HG03159 (cell line): ENCODE measurements at regions not wholly inside any gene's neighbourhood (a gene's known extent, or its start where the extent isn't known, plus 50 kb on each side); places are given as distances from the start of the nearest gene placed in this dataset.
A peak's percentile ranks its signal among the peaks of the same experiment; 100 is the strongest.
"Not testable (repeated sequence)": the region's sequence is repeated elsewhere in the genome, so short reads cannot be mapped to it uniquely, and the experiment has no call there.

Source experiments
- ATAC-seq: cut with Tn5 transposase; IDR thresholded peaks from one replicate; pipeline ENCODE4 v1.9.1; 2021; ENCODE audit warnings: mild to moderate bottlenecking, moderate library complexity; ENCODE audit not compliant: unreplicated experiment

DNA sequence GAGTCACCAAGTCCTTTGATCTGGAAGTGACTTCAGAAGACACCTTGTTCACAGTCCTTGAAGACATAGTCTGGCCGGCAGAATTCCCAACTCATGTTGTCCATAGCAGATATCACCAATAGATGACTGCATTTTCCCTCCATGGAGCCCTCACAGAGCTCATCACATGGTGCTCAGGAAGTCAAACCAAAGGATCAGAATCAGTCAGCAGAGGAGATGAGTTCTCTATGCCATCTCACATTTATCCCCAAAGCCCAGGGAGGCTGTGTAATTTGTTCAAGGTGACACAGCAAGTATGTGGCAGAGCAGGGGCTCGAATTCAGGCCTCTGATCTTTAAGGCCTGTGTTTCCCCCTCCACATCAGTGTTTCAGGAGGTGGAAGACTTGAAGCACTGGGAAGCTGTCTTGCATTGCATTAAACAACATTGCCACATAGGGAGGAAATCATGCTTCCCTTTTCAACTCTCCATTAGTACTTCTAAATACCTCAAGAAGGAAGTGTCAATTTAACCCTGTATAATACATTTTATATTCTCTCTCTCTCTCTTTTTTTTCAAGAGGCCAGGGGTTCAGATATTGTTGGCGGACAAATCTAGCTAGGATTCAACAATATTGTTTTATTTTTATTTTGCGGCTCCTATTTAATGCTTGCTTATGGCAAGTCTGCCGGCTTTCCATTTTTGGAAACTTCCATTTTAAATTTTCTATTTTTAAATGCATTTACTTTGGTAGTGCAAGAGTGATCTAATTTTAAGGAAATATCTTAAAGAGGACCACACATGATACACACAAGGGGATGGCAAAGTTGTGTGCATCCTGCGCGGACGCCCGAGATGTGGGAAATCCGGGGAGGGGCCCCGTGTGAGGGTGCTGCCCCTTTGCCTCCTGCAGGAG is 61.9 kb downstream of the NPIPB5 start:
- not testable (repeated sequence) for ATAC-seq

DNA sequence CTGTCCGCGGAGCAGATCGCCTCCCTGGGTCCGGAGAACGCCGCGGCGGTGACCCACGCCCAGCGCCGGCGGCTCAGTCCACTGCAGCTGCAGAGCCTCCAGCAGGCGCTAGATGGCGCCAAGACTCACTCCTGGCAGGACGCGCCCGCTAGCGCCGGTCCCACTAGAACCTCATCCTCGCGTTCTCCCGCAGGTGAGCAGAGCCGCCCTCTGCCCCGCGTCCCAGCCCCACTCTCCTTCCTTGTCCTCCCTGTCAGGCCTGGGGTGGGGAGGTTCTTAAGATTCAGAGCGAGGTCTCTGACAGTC is 62.5 kb downstream of the NPIPB5 start:
- peak; percentile 77 for ATAC-seq

DNA sequence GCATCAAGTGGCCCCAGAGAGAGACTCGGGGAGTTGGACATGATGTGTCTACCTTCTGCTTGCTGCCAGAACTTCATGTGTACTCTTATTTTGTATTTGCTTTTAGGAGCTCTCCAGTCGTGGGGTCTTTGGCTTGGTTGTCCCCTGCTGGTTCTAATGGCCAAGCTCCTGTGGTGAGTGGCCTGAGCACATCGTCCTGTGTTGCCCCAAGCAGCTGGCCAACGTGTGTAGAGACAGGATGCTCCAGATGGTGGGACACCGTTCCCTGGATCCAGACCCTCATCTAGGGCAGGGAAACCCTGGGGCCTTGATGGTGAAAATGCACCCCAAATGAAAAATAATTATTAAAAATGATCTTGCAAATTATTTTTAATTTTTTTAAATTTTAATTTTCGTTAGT is 65.8 kb downstream of the NPIPB5 start:
- ATAC-seq, result not testable (repeated sequence)

DNA sequence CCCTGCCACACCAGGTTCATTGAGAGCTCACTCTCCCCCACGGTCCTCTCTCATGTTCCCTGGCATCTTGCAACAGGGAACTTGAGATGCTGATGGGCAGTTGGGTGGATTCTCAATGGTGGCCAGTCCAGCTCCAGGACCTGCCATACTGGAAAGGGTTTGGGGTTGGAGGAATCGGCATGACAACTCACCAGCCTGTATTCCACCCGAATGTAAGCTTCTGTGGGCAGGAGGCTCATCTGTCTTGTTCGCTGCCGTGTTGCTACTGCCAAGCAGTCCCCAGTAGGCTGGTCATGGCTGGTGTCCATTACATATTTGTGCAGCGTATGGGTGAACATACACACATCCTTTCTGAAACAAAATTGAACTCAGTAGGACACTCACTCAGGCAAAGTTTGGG is 72.5 kb downstream of the NPIPB5 start:
- not testable (repeated sequence) for ATAC-seq

DNA sequence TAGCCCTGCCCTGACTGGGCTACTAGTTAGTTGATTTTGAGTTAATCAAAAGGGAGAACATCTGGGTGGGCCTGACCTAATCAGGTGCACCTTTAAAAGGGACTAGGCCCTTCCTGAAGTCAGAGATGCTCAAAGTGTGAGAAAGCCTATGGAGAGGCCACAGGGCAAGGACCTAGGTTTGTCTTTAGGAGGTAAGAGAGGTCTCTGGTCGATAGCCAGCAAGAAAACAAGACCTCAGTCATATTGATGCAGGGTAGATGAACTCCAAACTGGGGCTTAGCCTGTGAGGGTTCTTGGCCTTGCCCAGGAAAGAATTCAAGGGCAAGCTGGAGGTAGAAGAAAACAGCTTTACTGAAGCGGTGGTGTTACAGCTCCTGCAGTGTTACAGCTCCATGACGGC is 73.8 kb downstream of the NPIPB5 start:
- ATAC-seq, result not testable (repeated sequence)

DNA sequence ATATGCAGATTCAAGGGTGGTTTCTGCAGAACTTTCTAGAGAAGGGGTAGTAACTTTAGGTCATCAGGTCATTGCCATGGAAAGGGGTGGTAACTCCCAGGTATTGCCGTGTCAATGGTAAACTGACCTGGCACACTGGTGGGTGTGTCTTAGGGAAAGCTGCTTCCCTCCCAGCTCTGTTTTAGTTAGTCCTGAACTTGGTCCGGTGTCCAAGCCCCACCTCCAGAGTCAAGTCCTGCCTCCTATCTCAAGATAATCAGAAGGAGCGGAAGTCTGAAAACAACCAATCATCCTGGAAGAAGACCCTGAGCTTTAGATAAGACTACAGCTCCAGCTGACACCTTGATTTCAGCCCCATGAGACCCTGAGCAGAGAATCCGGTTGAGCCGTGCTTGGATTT is 74.2 kb downstream of the NPIPB5 start:
- not testable (repeated sequence) for ATAC-seq

DNA sequence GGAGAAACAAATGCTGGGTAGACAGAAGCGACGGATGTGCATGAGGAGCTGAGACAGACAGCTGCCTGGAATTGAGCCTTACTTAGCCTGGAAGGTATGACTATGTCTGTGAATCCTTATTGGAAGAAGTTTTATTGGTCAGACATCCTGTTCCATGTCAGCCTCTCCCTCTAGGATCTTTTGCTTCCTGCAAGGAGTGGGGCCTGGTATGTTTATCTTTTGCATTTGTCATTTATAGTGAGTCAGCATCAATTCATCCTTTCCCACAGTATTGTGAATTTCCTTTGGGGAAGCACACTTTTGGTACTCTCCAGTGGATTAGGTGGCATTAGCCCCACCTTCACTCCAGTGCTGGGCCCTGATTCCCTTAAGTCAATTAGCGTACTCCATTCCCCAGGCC is 74.7 kb downstream of the NPIPB5 start:
- not testable (repeated sequence) for ATAC-seq

DNA sequence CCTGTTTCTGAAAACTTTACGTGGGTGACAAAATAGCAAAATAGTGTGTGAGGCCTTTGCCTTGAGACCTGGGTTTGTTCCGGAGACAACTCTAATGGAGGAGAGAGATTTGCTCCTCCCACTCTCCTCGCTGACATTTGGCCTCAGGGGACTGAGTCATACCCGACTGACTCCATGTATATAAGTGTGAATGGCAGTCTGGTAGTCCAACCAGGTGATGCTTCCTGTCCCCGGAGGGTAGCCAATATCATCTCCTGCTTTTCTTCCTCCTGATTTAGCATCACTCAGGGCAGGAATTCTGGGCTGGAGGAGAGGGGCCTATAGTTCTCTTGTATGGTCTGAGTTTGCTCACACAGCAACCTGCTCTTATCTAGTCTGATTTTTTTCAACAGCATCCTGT is 76.0 kb downstream of the NPIPB5 start:
- ATAC-seq, result not testable (repeated sequence)

DNA sequence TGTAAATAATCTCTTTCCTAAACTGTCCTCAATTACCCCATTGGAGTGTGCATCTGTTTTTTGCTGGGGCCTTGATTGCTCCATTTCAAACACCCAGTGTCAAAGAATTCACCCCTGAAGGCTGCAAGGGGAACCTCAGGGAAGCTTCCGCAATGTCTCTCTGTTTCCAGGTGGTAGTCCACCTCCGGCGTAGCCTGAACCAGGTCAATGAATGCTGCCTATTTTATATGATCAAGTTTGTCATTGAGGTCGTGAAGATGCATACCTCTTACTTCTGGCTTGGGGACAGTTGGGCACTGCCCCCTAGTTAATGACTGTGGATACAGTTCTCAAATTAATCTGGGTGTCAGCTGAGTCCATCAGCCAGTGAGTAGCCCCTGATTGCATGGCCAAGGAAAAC is 79.1 kb downstream of the NPIPB5 start:
- ATAC-seq, result not testable (repeated sequence)

DNA sequence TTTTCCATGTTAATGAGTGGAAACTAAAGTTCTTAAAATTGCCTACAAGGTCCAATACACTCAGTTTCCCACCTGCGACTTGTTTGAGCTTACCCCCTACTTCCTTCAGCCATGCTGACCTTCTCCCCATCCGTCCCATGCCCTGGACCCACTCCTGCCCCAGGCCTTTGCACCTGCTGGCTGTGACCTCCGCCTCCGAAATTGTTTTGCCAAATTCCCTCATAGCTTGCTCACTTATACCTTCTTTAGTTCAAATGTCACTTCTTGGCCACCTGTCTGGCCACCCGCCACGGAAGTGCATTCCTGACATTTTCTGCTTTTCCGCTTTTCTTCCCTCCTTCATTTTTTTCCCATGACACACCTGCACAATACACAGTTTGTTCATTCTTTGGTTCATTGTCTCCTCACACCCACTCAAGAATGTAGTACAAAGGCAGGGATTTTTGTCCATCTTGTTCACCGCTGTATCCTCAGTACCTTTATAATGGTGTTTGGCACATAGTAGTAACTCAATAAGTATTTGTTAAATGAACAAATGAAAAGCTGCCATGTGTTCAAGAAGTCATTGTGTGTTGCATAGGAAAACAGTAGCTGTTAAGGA is 85.9 kb downstream of the NPIPB5 start:
- not testable (repeated sequence) for ATAC-seq

DNA sequence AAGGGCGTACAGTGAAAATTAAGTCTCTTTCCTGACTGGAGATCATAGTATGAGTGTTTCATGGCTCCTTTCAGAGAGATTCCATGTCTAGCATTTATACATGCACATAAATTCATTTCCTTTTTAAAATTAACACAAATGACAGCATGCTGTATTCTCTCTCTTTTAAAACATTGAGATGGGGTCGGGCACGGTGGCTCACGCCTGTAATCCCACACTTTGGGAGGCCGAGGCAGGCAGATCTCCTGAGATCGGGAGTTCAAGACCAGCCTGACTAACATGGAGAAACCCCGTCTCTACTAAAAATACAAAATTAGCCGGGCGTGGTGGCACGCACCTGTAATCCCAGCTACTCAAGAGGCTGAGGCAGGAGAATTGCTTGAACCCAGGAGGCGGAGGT is 93.1 kb downstream of the NPIPB5 start:
- ATAC-seq, result not testable (repeated sequence)

DNA sequence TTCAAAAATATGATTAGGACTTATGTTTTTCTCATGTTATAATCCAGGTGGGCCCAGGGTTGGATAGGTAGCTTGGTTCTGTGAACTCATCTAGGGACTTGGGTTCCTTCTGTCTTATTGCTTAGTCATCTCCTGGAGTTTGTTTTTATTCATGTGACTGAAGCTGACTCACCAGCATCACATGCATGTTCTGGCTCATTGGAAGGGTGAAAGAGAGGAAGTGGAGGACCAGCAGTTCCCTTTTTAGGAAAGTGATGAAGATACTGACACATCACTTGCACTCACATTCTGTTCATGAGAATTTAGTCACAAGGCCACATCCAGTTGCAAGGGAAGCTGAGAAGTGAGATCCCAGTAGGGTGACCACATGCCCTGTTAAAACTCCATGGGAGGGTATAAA is 95.9 kb downstream of the NPIPB5 start:
- not testable (repeated sequence) for ATAC-seq

DNA sequence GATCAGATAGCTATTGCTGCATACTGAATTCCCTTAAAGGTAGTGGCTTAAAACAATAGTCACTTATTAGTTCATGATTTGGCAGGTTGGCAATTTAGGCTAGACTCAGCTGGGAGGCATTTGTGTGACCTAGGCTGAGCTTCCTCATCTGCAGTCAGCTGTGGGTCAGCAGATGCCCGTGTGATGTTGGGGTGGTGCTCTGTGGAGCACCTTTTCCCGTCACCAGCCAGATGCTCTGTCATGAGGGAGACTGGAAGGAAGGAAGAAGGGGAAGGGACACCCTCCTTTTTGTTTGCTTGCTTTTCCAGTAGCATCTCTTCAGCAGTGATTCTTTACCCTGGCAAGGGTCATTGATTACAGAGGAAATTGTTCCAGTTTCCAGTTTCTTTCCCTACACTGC is 99.1 kb downstream of the NPIPB5 start:
- ATAC-seq, result not testable (repeated sequence)

DNA sequence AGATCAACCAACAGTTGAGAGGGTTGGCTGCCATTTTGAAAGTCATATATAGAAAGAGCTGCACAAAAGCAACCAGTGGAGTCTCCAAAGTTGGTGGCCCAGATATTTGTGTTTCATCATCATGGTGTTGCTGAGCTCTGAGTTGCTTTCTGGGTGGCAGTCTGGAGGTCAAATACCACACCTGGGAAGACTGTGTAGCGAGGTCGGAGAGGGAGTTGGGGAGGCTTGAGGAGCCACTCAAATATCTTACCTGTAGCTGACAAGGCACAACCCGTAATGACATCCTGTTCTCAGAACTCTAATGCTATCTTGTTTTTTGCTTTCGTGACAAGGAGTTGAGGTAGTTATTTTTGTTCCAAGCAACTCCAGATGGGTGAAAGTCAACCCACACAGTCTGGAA is 100.4 kb downstream of the NPIPB5 start:
- ATAC-seq, result not testable (repeated sequence)

DNA sequence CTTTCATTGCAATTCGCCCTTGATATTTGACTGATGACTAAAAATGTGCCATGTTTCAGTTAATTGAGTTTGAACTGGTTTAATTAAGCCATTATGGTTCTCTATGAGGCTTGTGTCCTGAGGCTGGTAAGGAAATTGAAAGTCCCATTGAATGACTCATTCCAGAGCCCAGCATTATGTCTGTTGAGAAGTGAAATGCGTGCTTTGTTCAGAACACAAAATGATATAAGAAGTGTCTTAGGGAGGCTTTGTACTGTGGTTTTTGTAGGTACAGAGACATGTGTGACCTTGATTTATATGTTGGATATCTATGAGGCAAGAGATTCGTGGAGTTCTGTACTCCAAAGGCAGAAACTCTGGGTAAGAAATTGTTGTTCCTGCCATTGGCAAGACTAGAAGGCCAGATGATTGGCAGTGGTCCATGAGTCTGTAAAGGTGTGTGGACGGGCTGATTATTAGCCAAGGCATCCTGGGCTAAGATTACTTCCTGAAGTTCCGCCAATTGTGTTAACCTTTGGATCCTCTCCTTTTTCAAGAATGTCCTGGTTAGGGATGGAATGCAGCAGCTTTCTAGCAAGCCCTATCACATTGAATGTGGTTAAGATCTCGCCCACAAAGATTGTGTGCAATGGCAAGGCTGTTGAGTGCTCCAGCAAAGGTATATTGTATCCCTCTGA is 103.7 kb downstream of the NPIPB5 start:
- no peak for ATAC-seq

DNA sequence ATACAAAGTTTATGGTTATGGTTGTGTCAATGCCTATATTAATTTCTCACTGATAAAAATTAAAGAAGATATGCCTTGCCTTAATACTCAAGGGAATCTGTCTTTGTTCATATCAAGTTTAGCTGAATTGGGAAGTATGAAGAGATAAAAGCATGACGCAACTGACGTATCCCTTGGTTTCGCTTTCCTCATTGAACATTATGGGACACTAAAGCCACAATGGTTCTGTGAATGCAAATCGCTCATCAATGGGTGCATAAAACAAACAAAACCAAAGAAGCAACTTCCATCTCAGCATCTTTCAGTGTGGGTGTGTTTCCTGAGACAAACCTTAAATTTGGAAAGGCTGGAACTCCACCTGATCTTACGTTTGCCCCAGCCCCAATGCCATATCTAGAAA is 108.2 kb downstream of the NPIPB5 start:
- ATAC-seq, result no peak

DNA sequence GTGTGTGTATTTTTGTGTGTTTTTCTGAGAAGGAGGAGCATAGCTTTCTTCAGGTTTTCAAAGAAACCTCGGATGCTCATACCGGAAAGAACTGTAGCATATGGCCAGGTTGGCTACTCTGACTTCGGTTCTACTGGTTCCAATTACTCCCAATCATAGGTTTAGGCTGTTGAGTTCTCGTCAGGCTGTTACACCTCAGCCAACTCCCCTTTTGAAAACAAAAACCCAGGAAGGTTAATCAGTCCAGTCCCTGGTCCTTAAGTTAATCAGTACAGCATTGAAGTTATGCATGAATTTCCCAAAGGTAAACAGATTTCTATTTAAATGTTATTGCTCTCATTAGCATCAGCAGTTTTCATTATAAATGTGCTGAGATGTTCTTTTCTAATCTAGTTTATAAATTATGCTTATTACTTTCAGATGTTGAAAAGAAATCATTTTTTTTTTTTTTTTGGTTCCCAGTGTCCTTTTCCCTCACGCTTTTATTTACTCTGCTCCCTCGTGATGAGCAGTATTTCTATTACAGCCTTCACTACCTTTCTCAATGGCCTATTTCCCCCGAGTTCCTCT is 111.0 kb downstream of the NPIPB5 start:
- no peak for ATAC-seq

DNA sequence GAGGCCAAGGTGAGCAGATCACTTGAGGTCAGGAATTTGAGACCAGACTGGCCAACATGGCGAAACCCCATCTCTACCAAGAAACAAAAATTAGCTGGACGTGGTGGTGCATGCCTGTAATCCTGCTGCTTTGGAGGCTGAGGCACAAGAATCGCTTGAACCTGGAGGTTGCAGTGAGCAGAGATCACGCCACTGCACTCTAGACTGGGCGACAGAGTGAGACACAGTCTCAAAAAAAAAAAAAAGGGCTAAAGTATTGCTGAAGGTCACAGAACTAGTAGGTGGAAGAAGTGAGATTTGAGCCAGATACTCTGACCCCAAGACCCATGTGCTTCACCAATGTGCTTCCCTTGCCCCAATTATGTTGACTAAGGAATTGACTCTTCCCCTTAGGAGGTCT is 112.0 kb downstream of the NPIPB5 start:
- ATAC-seq, result no peak

DNA sequence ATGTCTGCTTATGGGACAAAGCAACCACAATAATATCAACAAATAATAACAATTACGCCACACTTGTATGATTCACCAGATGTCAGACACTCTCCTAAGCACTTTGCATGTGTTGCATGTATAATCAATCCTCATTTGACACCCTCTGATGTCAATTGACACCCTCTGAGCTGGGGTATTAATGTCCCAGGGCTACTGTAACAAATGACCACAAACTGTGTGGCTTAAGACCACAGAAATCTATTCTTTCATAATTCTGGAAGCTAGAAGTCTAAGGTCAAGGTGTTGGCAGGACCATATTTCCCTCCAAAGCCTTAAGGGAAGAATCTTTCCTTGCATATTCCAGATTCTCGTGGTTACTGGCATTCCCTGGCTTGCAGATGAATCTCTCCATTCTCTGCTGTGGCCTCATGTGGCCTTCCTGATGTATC is 112.7 kb downstream of the NPIPB5 start:
- no peak for ATAC-seq

DNA sequence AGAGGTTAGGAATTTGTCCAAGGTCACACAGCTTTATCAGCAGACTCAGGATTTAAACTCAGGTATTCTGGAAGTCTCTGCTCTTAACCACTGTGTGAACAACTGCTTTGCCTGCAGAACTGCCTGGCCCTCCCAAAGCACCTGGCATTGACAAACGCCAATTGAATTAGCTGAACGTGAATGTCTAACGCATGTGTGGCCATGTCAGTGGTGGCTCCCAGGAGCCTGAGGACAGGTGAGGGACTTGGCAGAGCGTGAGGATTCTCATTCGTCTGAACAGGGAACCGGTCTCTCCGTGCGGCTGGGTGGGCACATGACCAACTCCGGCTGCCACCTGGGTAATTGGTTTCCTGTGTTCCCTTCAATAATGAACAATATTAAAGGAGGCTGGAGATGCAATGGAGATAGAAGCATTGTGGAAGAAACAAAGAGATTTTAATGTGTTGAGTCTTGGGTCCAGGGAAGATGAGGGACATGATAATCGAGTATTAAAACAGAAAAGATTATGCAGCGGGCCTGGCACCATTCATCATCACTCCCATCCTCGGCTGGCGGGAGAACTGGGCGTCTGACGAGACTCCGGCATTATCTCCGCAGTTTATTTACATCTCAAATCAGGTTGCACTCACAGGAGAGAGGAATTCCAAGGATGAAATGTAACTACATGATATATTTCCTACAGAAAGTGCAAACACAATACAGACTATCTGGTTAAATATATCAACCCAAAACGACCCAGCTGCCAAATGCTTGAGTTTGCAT is 113.5 kb downstream of the NPIPB5 start:
- no peak for ATAC-seq
